GOT3 (cell line): ENCODE measurements at regions not wholly inside any gene's neighbourhood (a gene's known extent, or its start where the extent isn't known, plus 50 kb on each side); places are given as distances from the start of the nearest gene placed in this dataset.

Experiments used
- DNase-seq: peaks from one replicate; lab custom pipeline; 2025; ENCODE audit warnings: mixed read lengths; lab: John Stamatoyannopoulos, UW

DNA sequence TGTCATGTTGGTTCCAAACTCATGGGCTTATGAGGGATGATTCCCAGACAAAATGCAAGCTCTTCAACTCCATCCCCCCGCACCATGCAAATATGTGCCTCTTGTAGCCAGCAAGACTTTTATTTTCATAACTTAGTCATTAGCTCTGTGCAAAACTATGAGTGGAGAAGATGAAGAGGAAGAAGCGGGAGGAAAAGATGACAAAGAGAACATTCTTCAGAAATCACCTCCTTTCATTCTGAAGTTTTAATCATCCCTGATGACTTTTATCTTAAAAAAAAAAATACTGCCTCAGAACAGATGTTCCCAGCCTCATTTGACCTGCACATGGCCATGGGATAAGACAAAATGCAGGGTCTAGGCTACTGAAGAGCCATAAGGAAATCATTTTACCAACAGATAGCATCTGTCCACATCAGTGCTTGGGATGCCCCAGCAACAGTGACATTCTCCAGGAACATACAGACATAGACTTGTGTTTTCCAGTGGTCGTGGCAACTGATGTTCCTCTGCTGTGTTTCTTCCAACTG is 145.5 kb downstream of the WNT5A start:
- DNase-seq: no peak

DNA sequence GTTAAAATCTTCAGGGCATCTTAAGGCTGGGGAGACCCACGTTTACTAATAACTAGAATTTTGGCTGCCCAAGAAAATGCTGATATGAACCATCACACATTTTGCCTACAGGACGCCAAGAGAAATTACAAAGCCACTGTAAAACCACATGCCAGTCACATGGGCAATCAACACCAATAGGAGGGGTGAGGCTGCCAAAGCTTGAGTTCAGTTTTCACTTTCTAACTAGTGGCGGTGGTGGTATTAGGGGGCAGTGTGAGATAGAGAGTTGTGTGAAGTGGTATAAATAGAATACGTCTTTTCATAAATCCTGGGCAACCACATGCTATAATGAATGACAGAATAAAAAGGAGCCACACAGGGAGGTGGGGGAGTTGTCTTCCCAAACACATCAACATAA is 147.3 kb downstream of the WNT5A start:
- DNase-seq: no peak

DNA sequence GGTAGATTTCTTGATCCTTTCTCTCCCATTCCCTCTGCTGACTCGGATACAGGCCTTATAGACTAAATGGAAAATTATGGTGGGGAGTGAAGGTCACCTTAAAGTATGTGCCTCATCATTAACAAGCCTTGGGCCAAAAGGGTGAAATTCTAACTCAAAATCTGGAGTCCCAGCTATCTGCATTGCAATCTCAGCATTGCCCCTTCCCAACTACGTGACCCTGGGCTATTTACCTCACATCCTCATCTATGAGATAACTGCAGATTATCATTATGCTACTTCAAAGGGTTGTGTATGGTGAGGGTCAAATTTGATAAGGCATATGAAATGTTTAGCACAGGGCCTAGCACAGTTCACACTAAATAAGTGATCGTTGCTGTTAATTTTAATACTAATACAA is 147.7 kb downstream of the WNT5A start:
- no peak for DNase-seq

DNA sequence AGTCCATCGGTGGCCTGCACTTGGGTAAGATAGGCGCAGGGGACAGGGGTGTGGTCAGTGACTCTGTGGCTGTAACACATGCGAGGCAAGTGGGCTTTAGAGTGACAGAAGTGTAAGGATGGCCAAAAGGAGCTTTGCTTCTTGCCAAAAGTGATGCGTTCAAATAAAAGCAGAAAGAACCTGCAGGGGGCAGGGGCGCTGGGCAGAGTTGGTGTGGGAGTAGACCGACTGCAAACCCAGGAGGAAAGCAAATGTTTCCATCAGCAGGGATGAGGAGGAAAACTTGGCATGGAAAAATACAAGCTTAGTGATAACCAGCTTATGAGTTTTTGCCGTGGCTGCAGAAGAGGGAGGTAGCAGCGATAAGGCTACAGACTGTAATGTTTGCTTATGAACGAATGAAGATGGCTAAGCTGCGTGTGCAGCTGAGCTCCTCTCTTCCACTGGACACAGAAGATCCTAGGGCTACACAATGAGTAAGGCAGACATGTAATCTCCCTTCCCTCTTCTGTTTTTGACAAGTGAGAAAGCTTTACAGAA is 149.4 kb downstream of the WNT5A start:
- DNase-seq: no peak

DNA sequence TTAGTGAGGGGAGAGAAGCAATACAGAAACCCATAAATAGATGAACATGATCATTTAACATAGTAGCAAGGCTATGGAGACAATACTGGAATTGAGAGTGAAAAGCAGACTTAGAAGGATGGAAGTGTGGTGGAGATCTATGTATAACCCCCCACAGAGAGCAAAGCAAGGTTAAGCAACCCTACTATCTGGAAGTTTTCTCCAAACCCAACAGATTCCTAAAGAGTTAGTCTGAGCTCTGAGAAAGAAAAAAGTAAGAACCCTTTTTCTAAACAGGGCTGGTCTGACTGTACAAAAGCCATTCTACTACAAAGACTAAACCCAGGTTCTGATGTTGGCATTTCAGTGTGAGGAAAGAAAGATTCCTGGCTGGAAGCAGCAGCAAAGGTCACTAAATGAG is 153.2 kb downstream of the WNT5A start:
- no peak for DNase-seq

DNA sequence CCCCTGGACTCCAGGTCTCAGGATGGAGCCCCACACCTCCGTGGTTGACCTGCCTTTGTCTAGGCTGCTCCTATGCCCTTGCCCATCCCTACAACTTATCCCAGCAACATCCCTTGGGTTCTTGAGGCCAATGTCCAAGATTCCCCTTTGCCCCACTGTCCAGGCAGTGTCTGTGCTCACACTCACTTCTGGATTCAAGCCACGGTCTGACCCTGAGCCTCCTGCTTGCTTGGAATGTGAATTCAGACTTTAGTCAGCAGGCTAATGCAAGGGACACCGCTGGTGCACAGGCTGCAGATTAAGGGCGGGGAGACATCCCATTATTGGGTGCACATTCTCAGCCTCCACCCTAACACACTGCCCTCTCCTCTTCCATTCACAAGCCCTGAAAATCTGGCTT is 154.1 kb downstream of the WNT5A start:
- no peak for DNase-seq

DNA sequence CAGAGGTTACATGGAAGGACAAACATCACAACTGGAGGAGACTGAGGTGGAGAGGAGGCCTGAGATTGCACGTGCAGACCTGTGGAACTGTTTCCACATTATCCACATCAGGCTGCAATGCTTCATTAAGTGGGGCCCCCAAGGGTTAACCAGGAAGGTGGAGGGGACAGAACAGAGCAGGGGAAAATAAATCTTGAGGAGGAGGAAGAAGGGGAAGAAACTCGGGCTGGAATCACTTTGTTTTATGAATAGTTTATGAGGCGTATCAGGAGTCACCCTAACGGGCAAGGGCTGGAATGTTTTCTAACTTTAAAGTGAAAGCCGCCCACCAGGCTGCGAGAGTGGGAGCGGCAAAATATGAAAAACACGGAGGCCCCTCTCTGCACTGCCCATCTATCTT is 154.9 kb downstream of the WNT5A start:
- no peak for DNase-seq

DNA sequence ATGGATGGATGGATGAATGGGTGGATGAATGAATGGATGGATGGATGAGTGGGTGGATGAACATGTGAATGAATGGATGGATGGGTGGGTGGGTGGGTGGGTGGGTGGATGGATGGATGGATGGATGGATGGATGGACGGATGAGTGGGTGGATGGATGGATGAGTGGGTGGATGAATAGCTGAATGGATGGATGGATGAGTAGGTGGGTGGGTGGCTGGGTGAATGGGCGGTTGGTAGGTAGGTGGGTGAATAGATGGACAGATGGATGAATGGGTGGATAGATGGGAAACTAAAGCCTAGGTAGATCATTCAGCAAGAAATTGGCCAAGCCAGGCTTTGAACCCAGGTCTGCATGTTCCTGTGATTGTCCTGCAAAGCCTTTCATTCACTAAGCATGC is 155.6 kb downstream of the WNT5A start:
- DNase-seq: no peak

DNA sequence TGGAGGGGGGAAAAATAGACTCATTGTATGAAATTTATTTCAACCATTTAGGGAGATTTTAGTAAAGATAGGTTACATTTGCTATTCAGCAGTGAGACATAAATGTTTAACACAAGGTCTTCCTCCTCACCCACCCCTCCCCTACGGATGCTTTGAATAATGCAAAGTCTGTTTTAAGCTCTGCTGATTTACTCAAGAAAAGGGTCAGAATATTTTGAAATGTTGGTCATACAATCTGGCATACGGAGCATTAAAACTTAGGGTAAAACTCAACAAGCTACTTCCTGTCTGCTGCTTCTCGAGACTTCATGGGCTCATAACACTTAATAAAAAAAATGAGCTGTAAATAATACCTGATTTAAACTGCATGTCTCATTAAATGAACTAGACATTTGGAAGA is 156.3 kb downstream of the WNT5A start:
- DNase-seq: no peak

DNA sequence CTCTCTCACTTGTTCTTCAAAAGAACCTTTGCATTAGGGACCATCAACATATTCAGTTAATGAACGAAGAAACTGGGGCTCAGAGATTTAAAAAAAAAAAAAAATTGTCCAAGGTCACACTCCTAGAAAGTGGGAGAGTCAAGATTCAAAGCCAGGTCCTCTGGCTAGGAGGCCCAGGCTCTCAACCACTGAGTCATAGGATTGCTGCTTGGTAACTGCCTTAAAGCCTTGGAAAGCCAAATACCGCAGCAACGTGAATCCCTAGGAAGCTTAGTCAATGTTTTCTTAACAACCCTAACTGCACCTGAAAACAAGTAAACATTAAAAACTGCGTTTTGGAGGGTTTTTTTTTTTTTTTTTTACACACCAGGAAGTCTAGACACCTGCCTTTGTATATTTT is 156.8 kb downstream of the WNT5A start:
- DNase-seq: peak; percentile 11

DNA sequence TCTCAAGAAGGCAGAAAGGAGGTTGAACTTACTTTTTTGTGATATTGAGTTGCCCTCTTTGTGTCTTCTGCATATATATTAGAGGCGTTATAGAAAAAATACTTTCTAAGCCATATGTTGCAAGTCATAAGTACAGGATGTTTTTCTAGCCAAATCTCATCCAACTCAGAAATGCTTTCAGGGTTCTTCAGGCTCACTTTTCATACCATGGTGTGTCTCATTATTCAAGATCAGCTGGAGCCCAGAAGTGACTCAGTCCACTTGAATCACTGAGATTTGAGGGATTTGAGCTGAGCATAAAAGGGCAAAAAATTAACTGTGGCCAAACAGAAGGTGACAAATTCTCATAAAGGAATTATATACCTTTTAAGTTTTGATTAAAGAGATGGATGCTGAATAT is 157.3 kb downstream of the WNT5A start:
- no peak for DNase-seq

DNA sequence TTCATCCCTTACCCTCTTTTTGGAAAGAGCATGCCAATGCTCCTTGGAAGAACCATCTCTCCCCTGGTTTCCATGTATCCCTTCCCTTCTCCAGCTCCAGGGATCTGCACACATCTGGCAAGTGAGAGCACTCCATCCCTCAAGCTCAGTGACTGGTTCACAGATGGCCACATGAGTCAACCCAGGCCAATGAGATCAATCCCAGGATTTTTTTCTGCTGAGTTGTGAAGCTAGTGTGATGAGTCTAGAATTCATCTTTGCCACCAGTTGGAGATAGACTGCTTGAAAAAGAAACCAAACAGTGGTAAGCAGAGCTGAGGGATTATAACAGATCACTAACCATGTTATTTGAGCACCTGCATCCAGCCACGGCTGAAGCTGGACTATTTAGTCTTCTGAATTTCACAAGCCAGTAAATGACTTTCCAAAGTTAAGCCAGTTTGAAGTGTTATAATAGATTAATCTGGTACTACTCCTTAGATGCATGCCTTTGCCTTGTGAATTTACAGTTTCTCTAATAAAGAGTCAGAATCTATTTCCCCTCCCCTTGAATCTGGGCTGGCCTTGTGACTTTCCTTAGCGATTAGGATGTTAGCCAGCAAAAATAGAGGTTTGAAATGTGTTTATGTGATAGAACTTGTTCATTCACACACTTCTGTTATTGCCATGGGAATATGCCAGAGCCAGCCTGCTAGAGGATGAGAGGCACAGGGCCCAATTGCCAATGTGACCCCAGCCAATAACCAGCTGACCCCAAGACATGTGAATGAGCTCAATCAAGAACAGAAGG is 159.8 kb downstream of the WNT5A start:
- no peak for DNase-seq

DNA sequence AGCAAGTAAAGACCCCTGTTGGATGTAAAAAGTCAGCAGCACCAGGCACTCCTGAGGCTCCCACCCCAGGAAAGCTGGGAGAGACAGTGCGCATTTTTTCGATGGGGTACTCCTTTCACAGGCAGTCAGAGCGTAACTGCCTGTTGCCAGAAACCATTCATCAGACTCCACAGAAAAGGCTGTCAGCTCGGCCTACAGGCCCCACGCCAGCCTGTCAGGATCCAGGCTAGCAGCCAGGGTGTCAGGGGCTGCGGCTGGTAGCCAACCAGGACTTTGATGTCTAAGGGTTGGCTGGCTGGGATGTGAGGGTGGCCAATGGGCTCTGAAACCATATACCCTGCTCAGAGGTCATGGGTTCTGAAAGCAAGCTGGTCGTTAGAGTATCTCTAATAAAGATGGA is 164.5 kb downstream of the WNT5A start:
- no peak for DNase-seq

DNA sequence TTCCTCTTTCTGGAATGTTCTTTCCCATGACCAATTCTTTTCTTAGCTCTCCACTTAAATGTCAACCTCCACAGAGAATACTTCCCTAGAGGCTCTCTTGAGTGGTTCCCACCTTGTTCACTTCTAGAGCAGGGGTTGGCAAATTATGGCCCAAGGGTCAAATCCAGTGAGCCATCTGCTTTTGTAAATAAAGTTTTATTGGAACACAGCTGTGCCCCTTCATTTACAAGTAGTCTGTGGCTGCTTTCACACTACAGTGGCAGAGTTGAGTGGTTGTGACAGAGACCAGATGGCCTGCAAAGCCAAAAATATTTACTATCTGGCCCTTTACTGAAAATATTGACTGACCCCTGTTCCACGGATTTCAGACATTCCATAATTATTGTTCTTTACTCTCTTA is 166.2 kb downstream of the WNT5A start:
- no peak for DNase-seq

DNA sequence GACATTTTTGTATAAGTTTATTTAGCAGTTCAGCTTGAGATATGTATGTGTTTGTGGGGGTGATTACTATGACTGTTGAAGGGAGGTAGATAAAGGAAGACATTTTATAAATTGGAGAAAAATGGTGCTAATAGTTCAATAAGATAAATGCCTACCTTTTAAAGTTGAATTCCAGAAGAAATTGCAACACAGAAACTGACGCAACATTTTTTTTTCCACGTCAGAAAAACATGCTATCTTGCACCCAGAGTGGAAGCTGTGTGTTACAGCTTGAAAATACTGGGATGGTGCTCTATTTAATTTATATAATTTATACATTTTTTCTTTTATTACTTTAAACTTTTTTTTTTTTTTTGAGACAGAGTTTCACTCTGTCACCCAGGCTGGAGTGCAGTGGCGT is 171.7 kb downstream of the WNT5A start:
- DNase-seq: no peak

DNA sequence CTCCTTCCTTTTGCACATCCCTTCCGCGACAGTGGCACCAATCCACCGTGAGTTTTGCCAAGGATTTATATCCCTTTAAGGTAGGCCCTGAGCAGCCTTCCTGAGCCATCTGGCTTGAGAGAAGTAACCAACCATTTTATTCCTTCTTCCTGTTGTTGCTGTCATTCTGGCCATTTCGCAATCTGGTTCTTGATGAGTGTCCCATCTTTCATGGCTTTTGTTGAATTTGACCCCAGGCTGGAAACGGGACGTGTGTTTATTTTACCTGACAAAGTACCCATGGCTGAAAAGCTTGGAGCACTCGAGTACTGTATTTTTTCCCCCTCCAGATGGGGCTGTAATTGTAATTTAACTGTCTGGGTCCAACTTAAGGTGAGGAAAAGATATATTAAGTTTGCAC is 173.4 kb downstream of the WNT5A start:
- no peak for DNase-seq

DNA sequence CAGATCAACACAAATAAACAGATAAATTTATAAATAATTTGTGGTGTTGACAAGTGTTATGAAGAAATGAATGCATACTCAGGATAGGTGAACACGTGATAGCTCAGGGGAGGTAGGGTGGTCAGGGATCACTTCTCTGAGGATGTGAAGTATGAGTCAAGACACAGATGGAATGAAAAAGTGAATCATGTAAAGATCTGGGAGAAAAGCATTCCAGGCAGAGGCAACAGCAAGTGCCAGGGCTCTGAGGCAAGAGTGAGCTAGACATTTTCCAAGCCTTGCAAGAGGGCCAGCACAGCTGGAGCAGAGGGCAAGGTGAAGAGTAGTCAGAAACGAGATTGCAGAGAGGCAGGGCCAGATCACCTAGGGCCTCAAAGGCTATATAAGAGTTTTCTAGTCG is 177.8 kb downstream of the WNT5A start:
- DNase-seq: no peak

DNA sequence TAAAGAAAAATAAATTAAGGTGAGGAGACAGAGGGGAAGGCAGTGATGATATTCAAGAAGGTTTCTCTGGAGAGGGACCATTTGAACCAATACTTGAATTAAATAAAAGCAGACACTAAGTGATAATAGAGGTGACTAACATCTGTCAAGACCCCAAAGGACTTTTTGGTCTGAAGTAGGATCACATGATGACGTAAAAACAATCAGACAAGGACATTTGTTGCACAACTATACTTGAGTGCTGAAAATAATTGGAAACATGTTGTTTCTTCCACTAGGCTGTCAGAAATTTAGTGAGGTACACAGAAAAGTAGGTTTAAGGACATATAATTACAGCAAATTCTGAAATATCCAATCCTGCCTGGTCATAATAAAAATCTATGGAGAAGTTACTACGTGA is 179.5 kb downstream of the WNT5A start:
- no peak for DNase-seq

DNA sequence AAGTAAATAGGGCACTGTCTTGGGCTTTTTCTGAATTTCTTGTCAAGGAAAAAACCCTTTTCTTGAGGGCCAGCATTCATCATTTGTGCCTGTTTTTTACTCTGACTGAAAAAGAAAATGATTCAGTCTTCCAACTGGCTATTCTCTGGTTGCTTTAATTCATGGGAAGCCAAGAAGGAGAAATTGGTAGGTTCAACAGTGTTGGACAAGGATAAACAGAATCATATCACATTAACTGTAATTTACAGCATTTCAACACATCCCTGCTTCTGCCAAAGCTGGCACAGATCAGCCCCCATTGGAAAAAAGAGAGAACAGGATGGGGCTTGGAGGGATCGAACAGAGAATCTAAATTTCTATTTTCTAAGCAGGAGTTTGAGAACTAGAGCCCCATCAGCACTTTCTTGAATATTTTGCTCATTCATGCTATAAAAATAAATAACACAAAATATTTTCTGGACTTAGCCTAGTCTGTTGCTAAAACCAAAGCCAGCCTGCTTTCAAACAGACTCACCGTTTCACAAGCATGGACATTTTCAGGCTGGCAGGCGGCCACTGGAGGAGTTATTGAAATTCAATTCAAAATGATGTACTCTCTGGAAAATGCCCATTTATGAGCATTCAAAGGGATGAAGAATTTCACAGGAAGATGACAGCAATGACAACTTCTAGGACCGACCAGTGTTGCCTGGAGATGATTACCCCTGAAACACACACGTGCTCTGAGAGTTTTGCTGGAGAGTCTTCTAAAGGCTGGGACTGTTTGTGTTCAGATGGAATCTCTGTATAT is 181.2 kb downstream of the WNT5A start:
- no peak for DNase-seq

DNA sequence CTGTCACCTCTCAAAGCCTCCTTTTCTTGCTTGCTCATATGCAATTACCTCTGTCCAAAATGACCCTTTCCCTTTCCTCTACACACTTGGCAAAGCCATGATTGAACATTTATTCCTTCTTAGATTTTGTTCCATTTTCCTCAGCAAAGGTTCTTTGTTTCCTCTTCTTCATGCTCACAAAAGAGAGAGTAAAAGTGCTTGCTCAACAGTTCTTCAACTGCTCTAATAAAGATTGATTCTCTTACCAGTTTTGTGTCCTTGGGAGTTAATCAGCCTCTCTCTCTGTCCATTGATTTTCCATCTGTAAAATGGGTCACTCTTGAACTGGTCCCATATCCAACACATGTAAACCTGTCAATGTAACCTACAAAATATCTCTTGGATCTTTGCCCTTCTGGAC is 186.4 kb downstream of the WNT5A start:
- DNase-seq: no peak

DNA sequence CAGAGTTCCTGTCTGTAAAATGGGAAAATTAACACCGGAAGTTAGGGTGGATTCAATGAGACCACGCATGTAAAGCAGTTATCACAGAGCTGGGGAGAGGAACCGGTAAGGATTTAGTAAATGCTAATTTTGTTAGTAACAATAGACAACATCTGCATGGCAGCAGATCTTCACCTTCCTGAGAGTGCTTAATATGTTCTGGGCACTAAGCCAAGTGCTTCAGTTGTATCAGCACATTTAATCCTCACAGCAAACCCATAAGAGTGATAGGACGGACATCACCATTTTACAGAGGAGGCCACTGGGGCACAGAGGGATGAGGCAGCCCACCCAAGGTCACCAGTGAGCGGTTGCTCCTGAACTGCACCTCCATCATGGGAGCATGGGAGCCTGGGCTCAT is 189.4 kb downstream of the WNT5A start:
- DNase-seq: no peak

DNA sequence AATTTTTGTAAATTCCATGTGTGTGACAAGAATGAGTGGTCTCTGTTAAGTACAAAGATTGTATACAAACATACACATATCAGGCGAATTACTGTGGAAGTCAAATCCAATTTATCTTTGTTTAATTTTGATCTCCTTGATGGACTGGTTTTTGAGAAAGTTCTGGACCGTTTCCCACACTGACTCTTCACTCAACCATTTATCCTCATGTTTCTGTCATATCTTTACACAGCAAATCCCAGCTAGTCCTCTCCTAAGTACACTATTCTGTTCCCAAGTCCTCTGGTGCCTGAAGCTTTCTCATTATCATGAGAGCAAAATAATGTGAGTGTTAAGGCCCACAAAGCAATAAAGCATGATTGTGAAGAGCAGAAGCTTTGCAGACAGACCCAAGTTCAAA is 189.9 kb downstream of the WNT5A start:
- DNase-seq: no peak

DNA sequence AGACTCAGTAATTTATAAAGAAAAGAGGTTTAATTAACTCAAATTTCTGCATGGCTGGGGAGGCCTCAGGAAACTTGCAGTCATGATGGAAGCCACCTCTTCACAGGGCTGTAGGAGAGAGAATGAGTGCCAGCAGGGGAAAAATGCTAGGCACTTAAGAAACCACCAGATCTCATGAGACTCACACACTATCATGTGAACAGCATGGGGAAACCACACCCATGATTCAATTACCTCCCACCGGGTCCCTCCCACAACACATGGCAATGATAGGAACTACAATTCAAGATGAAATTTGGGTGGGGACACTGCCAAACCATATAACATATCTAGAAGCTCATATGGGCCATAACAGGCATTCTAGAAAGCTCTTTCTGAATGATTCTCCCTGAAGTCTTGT is 190.3 kb downstream of the WNT5A start:
- no peak for DNase-seq
